GM12878 (cell line): ENCODE measurements at regions not wholly inside any gene's neighbourhood (a gene's known extent, or its start where the extent isn't known, plus 50 kb on each side); places are given as distances from the start of the nearest gene placed in this dataset.

Experiments used
- ATAC-seq: fragments of 200-7000 bp; cut with Tn5 transposase; 3 replicates; pipeline ENCODE4 v1.9.1; 2020; ENCODE audit warnings: mild to moderate bottlenecking, moderate library complexity
- BruUV-seq: library from RNA; stranded (reverse); fragments of 400-500 nt; replicated peaks from 2 replicates; lab custom pipeline; 2021; lab: Mats Ljungman, UMichigan
- CTCF ChIA-PET: fragments of 300-600 bp; sonication (Branson Sonifier 250); formaldehyde crosslinking; extraction: SDS; loops from one replicate; lab custom pipeline; 2021; ENCODE audit warnings: inconsistent platforms; lab: Yijun Ruan, JAX
- POLR2A ChIA-PET: fragments of 350-600 bp; formaldehyde crosslinking; extraction: SDS; loops from one replicate; lab custom pipeline; 2021; ENCODE audit warnings: inconsistent platforms; lab: Charles Lee
- RAD21 ChIA-PET: fragments of 300-600 bp; sonication (Branson Sonifier 250); formaldehyde crosslinking; loops from one replicate; lab custom pipeline; 2023; ENCODE audit warnings: antibody characterized with exemption; ENCODE audit not compliant: unreplicated experiment; lab: Charles Lee
- SMC1A ChIA-PET: fragments of 300-600 bp; sonication (Branson Sonifier 250); formaldehyde crosslinking; loops from one replicate; lab custom pipeline; 2023; ENCODE audit not compliant: unreplicated experiment, uncharacterized antibody; lab: Charles Lee
- DNase-seq: peaks from one replicate; pipeline ENCODE4 v3.0.0-alpha.2; 2011; ENCODE audit warnings: low read depth, low spot score
- FAIRE-seq: peaks from 3 replicates; lab custom pipeline; 2011; peaks lifted over from hg19 to GRCh38; lab: Jason Lieb, UNC
- H2AFZ ChIP-seq: 2 replicates; pipeline ENCODE4 v1.6.0; 2011; ENCODE audit warnings: low read depth, low read length, control low read depth; ENCODE audit not compliant: control insufficient read depth
- H3K27ac ChIP-seq: 2 replicates; pipeline ENCODE4 v1.5.1; 2011; ENCODE audit warnings: control low read depth; ENCODE audit not compliant: control insufficient read depth, insufficient read depth
- H3K27me3 ChIP-seq, 2 experiments: replicated peaks in 1 of 2; 2 replicates each; pipeline versions ENCODE4 v1.6.0 to v1.6.1; 2011; ENCODE audit warnings: low read length in 1 of 2; ENCODE audit not compliant: control insufficient read depth in 2 of 2, insufficient read depth in 2 of 2
- H3K36me3 ChIP-seq, 2 experiments: 2 replicates each; pipeline ENCODE4 v1.5.1; 2011; ENCODE audit warnings: low read length in 1 of 2; ENCODE audit not compliant: control insufficient read depth in 2 of 2, insufficient read depth in 2 of 2
- H3K4me1 ChIP-seq: 2 replicates; pipeline ENCODE4 v1.6.1; 2011; ENCODE audit warnings: mild to moderate bottlenecking, low read length, moderate library complexity, mixed read lengths; ENCODE audit not compliant: control insufficient read depth, insufficient read depth
- H3K4me2 ChIP-seq: 2 replicates; pipeline ENCODE4 v1.6.0; 2011; ENCODE audit warnings: control low read depth; ENCODE audit not compliant: control insufficient read depth, insufficient read depth
- H3K4me3 ChIP-seq: fragments of 200-600 bp; sonication (generic); 2 replicates; pipeline ENCODE4 v1.5.1; 2016
- H3K79me2 ChIP-seq: 2 replicates; pipeline ENCODE4 v1.6.0; 2011; ENCODE audit warnings: low read length; ENCODE audit not compliant: control insufficient read depth, insufficient read depth
- H3K9ac ChIP-seq: 2 replicates; pipeline ENCODE4 v1.8.0; 2011; ENCODE audit warnings: low read length, control low read depth, mixed read lengths; ENCODE audit not compliant: control insufficient read depth, insufficient read depth
- H3K9me3 ChIP-seq: replicated peaks from 3 replicates; pipeline ENCODE4 v1.5.1; 2011; ENCODE audit warnings: mild to moderate bottlenecking, low read length; ENCODE audit not compliant: control insufficient read depth, insufficient read depth
- H4K20me1 ChIP-seq: 2 replicates; pipeline ENCODE4 v1.6.0; 2011; ENCODE audit not compliant: control insufficient read depth, insufficient read depth
- EZH2 ChIP-seq: IDR thresholded peaks from 2 replicates; pipeline ENCODE4 v1.6.1; 2012; ENCODE audit warnings: low read depth, mild to moderate bottlenecking, control low read depth, inconsistent platforms, low read length, borderline replicate concordance; ENCODE audit not compliant: control insufficient read depth
- LARP7 ChIP-seq: fragments of 450-650 bp; IDR thresholded peaks from 2 replicates; pipeline ENCODE4 v1.6.1; 2017; ENCODE audit warnings: mild to moderate bottlenecking
- MTA3 ChIP-seq: IDR thresholded peaks from 2 replicates; pipeline ENCODE4 v1.6.1; 2012; ENCODE audit warnings: low read length, inconsistent platforms, borderline replicate concordance
- RBBP5 ChIP-seq: fragments of 200-600 bp; sonication (generic); conservative IDR thresholded peaks from 2 replicates; pipeline ENCODE4 v1.6.1; 2016
- TCF7 ChIP-seq: IDR thresholded peaks from 2 replicates; pipeline ENCODE4 v1.6.1; 2014; ENCODE audit warnings: antibody characterized with exemption, borderline replicate concordance
- YY1 ChIP-seq: IDR thresholded peaks from 2 replicates; pipeline ENCODE4 v1.6.1; 2011; ENCODE audit warnings: low read depth, mild to moderate bottlenecking, low read length
- WGBS: methylation state at CpG from one replicate; pipeline ENCODE4 v1.1.6; 2016; ENCODE audit warnings: low lambda C conversion rate; ENCODE audit not compliant: insufficient replicate concordance, insufficient coverage; ENCODE audit errors: missing lambda C conversion rate; 5-methylcytosine and 5-hydroxymethylcytosine counted together
- in situ Hi-C: fragments of 300-500 bp; cut with MboI; formaldehyde crosslinking; loops from 9 replicates; pipeline ENCODE4 v1.14.3; 2018; ENCODE audit warnings: mixed read lengths
- intact Hi-C: fragments of 100-400 bp; cut with micrococcal nuclease; formaldehyde crosslinking; loops from one replicate; pipeline ENCODE4 v1.14.2; 2022; ENCODE audit not compliant: unreplicated experiment
- TF ChIP-seq, protein P1 (sequence below): IDR thresholded peaks from 2 replicates; pipeline ENCODE4 v1.6.1; 2012; ENCODE audit warnings: low read length, inconsistent platforms
- TF ChIP-seq, protein P2 (sequence below): fragments of 450-650 bp; IDR thresholded peaks from 2 replicates; pipeline ENCODE4 v1.6.1; 2017; ENCODE audit warnings: mild to moderate bottlenecking, moderate library complexity
- TF ChIP-seq, protein P3 (sequence below): fragments of 450-650 bp; IDR thresholded peaks from 2 replicates; pipeline ENCODE4 v1.6.1; 2017; ENCODE audit warnings: mild to moderate bottlenecking, moderate library complexity

DNA sequence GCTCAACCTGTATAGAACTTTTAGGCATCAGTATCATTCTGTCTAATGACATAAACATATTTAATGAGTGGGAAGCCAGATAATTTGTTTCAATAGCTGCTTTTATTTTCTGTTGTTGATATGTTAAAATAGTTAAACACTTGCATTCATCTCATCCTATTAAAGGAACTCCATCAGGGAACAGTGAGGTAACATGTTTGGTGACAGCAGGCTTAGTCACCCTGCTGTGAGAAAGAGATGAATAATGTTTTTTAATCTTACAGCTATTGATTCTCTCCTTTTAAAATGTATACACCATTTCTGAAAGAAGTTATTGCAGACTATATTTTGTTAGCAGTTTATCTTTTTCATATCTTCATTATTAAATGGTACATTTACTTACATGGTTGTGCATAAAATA is 123.3 kb upstream of the CWC22 start:
- no peak overlapping the region for H3K4me3 ChIP-seq
- RAD21 ChIA-PET = no interaction called here
- intact Hi-C loops = no loop called here
- no peak overlapping the region for H2AFZ ChIP-seq
- POLR2A ChIA-PET = no interaction called here
- SMC1A ChIA-PET = interaction anchor here (1.2 kb wide), 1 partner anchor 344 kb away, joined by 3 read pairs; no protein-coding TSS in a partner anchor
- no peaks in the 10 kb centered on the region; a peak in 1 of 4 replicates for H3K27me3 ChIP-seq
- H3K4me2 ChIP-seq = no peak overlapping the region
- H3K9me3 ChIP-seq = no peaks in the 10 kb centered on the region
- no peak overlapping the region for H3K27ac ChIP-seq
- H3K9ac ChIP-seq = no peak overlapping the region
- FAIRE-seq = no peak
- no peaks in the 10 kb centered on the region for H3K4me1 ChIP-seq
- in situ Hi-C loops = no loop called here
- no peaks in the 10 kb centered on the region for H3K36me3 ChIP-seq
- TF ChIP-seq EZH2 (no peak), YY1 (no peak), RBBP5 (no peak)
- TF ChIP-seq, protein P1, sequence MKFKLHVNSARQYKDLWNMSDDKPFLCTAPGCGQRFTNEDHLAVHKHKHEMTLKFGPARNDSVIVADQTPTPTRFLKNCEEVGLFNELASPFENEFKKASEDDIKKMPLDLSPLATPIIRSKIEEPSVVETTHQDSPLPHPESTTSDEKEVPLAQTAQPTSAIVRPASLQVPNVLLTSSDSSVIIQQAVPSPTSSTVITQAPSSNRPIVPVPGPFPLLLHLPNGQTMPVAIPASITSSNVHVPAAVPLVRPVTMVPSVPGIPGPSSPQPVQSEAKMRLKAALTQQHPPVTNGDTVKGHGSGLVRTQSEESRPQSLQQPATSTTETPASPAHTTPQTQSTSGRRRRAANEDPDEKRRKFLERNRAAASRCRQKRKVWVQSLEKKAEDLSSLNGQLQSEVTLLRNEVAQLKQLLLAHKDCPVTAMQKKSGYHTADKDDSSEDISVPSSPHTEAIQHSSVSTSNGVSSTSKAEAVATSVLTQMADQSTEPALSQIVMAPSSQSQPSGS = no peak
- CTCF ChIA-PET = no interaction called here
- DNase-seq = no peak
- no peaks in the 10 kb centered on the region for H4K20me1 ChIP-seq
- BruUV-seq = no TSS peak
- ATAC-seq = no peak
- H3K79me2 ChIP-seq = no peaks in the 10 kb centered on the region

DNA sequence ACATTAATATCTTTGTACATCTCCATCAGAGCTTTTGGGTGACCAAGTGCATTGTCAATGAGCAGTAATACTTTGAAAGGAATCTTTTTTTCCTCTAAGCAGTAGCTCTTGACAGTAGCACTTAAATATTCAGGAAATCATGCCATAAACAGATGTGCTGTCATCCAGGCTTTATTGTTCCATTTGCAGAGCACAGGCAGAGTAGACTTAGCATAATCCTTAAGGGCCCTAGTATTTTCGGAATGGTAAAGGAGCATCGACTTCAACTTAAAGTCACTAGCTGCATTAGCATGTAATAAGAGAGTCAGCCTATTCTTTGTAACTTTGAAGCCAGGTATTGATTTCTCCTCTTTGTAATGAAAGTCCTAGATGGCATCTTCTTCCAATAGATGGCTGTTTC is 121.8 kb upstream of the CWC22 start:
- FAIRE-seq (no peak), DNase-seq (no peak), ATAC-seq (no peak)
- Histone ChIP-seq H3K9me3 (no peaks in the 10 kb centered on the region), H2AFZ (no peak overlapping the region), H3K4me1 (no peaks in the 10 kb centered on the region), H3K4me3 (no peak overlapping the region), H3K27ac (no peak overlapping the region), H3K9ac (no peak overlapping the region), H3K79me2 (no peaks in the 10 kb centered on the region), H4K20me1 (no peaks in the 10 kb centered on the region), H3K27me3 (no peaks in the 10 kb centered on the region; a peak in 1 of 4 replicates), H3K36me3 (no peaks in the 10 kb centered on the region), H3K4me2 (no peak overlapping the region)
- 35% methylated on average over 2 of the region's 2 CpGs for WGBS
- ChIA-PET CTCF (no interaction called here), SMC1A (interaction anchor here (1.4 kb wide), 1 partner anchor 930 kb away, joined by 6 read pairs; no protein-coding TSS in a partner anchor), RAD21 (no interaction called here), POLR2A (no interaction called here)
- no TSS peak for BruUV-seq
- intact Hi-C loops = loop anchor here (5.0 to 10.0 kb wide), 2 partner anchors 353 to 1336 kb away; no protein-coding TSS in a partner anchor
- in situ Hi-C loops = loop anchor here (5.0 kb wide), 1 partner anchor 928 kb away; no protein-coding TSS in a partner anchor
- TF ChIP-seq, protein P2, sequence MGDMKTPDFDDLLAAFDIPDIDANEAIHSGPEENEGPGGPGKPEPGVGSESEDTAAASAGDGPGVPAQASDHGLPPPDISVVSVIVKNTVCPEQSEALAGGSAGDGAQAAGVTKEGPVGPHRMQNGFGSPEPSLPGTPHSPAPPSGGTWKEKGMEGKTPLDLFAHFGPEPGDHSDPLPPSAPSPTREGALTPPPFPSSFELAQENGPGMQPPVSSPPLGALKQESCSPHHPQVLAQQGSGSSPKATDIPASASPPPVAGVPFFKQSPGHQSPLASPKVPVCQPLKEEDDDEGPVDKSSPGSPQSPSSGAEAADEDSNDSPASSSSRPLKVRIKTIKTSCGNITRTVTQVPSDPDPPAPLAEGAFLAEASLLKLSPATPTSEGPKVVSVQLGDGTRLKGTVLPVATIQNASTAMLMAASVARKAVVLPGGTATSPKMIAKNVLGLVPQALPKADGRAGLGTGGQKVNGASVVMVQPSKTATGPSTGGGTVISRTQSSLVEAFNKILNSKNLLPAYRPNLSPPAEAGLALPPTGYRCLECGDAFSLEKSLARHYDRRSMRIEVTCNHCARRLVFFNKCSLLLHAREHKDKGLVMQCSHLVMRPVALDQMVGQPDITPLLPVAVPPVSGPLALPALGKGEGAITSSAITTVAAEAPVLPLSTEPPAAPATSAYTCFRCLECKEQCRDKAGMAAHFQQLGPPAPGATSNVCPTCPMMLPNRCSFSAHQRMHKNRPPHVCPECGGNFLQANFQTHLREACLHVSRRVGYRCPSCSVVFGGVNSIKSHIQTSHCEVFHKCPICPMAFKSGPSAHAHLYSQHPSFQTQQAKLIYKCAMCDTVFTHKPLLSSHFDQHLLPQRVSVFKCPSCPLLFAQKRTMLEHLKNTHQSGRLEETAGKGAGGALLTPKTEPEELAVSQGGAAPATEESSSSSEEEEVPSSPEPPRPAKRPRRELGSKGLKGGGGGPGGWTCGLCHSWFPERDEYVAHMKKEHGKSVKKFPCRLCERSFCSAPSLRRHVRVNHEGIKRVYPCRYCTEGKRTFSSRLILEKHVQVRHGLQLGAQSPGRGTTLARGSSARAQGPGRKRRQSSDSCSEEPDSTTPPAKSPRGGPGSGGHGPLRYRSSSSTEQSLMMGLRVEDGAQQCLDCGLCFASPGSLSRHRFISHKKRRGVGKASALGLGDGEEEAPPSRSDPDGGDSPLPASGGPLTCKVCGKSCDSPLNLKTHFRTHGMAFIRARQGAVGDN = no peak
- TF ChIP-seq LARP7 (no peak), TCF7 (no peak), MTA3 (no peak)
- TF ChIP-seq, protein P3, sequence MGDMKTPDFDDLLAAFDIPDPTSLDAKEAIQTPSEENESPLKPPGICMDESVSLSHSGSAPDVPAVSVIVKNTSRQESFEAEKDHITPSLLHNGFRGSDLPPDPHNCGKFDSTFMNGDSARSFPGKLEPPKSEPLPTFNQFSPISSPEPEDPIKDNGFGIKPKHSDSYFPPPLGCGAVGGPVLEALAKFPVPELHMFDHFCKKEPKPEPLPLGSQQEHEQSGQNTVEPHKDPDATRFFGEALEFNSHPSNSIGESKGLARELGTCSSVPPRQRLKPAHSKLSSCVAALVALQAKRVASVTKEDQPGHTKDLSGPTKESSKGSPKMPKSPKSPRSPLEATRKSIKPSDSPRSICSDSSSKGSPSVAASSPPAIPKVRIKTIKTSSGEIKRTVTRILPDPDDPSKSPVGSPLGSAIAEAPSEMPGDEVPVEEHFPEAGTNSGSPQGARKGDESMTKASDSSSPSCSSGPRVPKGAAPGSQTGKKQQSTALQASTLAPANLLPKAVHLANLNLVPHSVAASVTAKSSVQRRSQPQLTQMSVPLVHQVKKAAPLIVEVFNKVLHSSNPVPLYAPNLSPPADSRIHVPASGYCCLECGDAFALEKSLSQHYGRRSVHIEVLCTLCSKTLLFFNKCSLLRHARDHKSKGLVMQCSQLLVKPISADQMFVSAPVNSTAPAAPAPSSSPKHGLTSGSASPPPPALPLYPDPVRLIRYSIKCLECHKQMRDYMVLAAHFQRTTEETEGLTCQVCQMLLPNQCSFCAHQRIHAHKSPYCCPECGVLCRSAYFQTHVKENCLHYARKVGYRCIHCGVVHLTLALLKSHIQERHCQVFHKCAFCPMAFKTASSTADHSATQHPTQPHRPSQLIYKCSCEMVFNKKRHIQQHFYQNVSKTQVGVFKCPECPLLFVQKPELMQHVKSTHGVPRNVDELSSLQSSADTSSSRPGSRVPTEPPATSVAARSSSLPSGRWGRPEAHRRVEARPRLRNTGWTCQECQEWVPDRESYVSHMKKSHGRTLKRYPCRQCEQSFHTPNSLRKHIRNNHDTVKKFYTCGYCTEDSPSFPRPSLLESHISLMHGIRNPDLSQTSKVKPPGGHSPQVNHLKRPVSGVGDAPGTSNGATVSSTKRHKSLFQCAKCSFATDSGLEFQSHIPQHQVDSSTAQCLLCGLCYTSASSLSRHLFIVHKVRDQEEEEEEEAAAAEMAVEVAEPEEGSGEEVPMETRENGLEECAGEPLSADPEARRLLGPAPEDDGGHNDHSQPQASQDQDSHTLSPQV = no peak
